Stimulated activated memory B cell treated with anti-CD40 and anti-IgM and Interleukin-4, amounts not matched to agents 10 μg/mL and 1 μg/mL and 100 μg/mL, for 72 hours (primary cell): ENCODE measurements at regions not wholly inside any gene's neighbourhood (a gene's known extent, or its start where the extent isn't known, plus 50 kb on each side); places are given as distances from the start of the nearest gene placed in this dataset.

Source experiments
- ATAC-seq: fragments of 150-1000 bp; cut with Tn5 transposase; 2 replicates; pipeline ENCODE4 v1.10.0; 2021
- H3K27ac Mint-ChIP-seq: one replicate; pipeline ENCODE4 v1.8.0; 2022; ENCODE audit warnings: mild to moderate bottlenecking, mixed read lengths
- H3K27me3 Mint-ChIP-seq: one replicate; pipeline ENCODE4 v1.8.0; 2022; ENCODE audit warnings: mixed read lengths
- H3K36me3 Mint-ChIP-seq: one replicate; pipeline ENCODE4 v1.8.0; 2022; ENCODE audit warnings: mixed read lengths
- H3K4me1 Mint-ChIP-seq: one replicate; pipeline ENCODE4 v1.8.0; 2022; ENCODE audit warnings: mixed read lengths
- H3K4me3 Mint-ChIP-seq: one replicate; pipeline ENCODE4 v1.8.0; 2022; ENCODE audit warnings: mild to moderate bottlenecking, moderate library complexity, mixed read lengths
- H3K9me3 Mint-ChIP-seq: one replicate; pipeline ENCODE4 v1.8.0; 2022; ENCODE audit warnings: mixed read lengths

DNA sequence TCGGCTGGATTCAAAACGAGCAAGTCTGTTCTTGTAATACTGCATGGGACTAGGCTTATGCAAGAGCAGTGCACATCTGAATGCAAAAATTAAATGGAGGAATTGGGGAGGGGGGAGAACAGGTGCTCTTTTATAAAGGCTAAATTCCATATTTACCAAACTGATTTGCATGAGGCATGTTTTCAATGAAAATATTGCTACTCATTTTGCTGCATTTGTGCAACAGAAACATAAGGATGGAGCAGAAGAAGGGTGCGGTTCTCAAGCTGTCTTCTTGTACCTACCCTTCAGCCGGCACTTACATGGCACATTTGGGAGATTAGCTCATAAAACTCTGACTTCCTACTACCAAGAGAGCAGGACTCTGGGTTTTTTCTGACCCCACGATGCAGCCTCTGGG lies 256.4 kb downstream of the CDCA7 start:
- H3K4me1 Mint-ChIP-seq = no peaks in the 10 kb centered on the region
- no peak for ATAC-seq
- H3K36me3 Mint-ChIP-seq = no peaks in the 10 kb centered on the region
- no peaks in the 10 kb centered on the region for H3K9me3 Mint-ChIP-seq
- peaks cover 45% of the 10 kb centered on the region for H3K27me3 Mint-ChIP-seq
- H3K4me3 Mint-ChIP-seq = no peak overlapping the region
- H3K27ac Mint-ChIP-seq = no peak overlapping the region

GRCh38 chr2:173612354-173612753 lies 257.7 kb downstream of the CDCA7 start:
- Mint-ChIP-seq H3K36me3 (no peaks in the 10 kb centered on the region), H3K27ac (no peak overlapping the region), H3K4me3 (no peak overlapping the region), H3K9me3 (no peaks in the 10 kb centered on the region), H3K27me3 (peaks cover 36% of the 10 kb centered on the region), H3K4me1 (no peaks in the 10 kb centered on the region)
- no peak for ATAC-seq

DNA sequence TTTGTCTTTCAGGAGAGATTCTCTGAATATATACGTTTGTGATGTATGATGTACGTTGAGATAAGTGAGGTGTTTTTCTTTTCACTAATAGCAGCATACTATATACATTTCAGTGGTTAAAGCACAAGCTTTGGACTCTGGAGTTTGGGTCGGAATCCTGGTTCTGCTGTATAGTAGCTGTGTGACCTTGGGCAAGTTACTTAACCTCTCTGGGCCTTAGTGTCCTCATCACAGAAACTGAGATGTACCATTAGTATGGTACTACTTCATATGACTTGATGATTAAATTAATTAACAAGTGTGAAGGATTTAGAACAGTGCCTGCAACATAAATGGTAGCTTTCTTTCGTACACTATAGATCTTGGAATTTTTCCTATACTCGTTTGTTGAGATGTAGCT lies 258.7 kb downstream of the CDCA7 start:
- H3K27me3 Mint-ChIP-seq = peaks cover 34% of the 10 kb centered on the region
- no peak overlapping the region for H3K27ac Mint-ChIP-seq
- peaks cover 3% of the 10 kb centered on the region for H3K9me3 Mint-ChIP-seq
- H3K4me3 Mint-ChIP-seq = no peak overlapping the region
- H3K36me3 Mint-ChIP-seq = no peaks in the 10 kb centered on the region
- ATAC-seq = no peak
- no peaks in the 10 kb centered on the region for H3K4me1 Mint-ChIP-seq

DNA sequence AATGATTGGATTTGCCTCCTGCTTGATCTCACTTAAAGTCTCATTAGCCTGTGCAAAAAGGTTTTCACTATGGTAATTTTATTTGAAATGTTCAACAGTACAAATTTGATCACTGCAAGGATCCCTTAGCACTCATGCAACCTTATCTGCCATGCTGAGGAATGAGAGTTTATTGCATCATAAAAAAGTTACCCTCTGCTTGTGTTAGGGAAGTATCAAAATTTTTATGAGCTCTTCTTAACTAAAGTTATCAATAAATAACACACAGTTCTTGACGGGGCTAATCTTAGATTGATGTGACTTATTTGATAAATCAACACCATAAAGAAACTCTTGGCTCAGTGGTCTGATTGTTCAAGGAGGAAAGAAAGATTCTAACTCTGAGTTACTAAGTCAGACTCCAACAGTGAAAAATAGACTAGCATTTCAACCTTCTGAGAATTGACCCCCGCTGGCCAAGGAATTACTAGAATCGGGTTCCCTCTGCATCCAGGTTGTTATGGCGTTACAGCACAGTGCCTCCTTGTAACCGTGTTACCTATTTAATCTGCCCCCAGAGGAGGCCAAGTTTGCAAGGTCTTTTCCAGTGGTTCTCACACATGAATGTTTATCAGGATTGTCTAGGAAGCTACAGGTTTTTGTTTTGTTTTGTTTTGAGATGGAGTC lies 259.7 kb downstream of the CDCA7 start:
- Mint-ChIP-seq H3K4me3 (no peak overlapping the region), H3K4me1 (no peaks in the 10 kb centered on the region), H3K9me3 (peaks cover 3% of the 10 kb centered on the region), H3K27me3 (peaks cover 31% of the 10 kb centered on the region), H3K27ac (no peak overlapping the region), H3K36me3 (no peaks in the 10 kb centered on the region)
- ATAC-seq = no peak

GRCh38 chr2:173623438-173624319 lies 269.0 kb downstream of the CDCA7 start:
- Mint-ChIP-seq H3K9me3 (peaks cover 2% of the 10 kb centered on the region), H3K27me3 (peaks cover 40% of the 10 kb centered on the region), H3K4me3 (no peak overlapping the region), H3K4me1 (no peaks in the 10 kb centered on the region), H3K27ac (no peak overlapping the region), H3K36me3 (no peaks in the 10 kb centered on the region)
- no peak for ATAC-seq

- Mint-ChIP-seq H3K27ac (no peak overlapping the region), H3K27me3 (peaks cover 26% of the 10 kb centered on the region), H3K36me3 (no peaks in the 10 kb centered on the region), H3K4me1 (no peaks in the 10 kb centered on the region), H3K4me3 (no peak overlapping the region), H3K9me3 (peaks cover 2% of the 10 kb centered on the region)
- no peak for ATAC-seq
These were observed 270.6 kb downstream of the CDCA7 start for GRCh38 chr2:173625315-173625714.

- Mint-ChIP-seq H3K4me3 (no peak overlapping the region), H3K27ac (no peak overlapping the region), H3K4me1 (no peaks in the 10 kb centered on the region), H3K36me3 (no peaks in the 10 kb centered on the region), H3K9me3 (peaks cover 1% of the 10 kb centered on the region), H3K27me3 (peaks cover 21% of the 10 kb centered on the region)
- no peak for ATAC-seq
These were observed 274.4 kb downstream of the CDCA7 start for GRCh38 chr2:173629076-173629475.

DNA sequence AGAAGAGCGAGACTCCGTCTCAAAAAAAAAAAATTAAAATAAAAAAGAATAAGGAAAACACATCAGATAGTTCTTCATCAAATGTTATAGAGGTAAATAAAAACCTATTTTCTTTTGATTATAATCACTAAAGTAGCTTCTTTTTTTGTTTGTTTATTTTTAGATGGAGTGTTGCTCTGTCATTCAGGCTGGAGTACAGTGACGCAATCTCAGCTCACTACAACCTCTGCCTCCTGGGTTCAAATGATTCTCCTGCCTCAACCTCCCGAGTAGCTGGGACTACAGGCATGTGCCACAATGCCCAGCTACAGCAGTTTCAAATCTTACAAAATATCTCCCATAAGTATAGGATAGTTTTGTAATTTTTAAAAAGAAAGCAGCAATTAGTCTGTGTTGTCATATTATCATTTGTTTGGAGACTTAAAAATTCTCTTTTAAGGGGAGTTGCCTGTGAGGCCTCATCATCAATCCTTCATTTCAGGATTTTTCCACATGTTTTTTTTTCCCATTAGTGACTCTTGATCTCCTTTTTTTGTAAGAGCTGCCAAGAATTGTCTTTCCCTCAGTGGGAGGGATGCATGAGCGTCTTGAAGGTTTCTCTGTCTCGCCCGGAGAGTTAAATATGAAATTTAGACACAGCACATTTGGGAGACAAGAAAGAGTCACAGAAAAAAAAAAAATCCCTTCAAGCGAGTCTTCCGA lies 275.9 kb downstream of the CDCA7 start:
- Mint-ChIP-seq H3K36me3 (no peaks in the 10 kb centered on the region), H3K27me3 (peaks cover 26% of the 10 kb centered on the region), H3K4me3 (no peak overlapping the region), H3K9me3 (peaks cover 3% of the 10 kb centered on the region), H3K4me1 (no peaks in the 10 kb centered on the region), H3K27ac (no peak overlapping the region)
- no peak for ATAC-seq

DNA sequence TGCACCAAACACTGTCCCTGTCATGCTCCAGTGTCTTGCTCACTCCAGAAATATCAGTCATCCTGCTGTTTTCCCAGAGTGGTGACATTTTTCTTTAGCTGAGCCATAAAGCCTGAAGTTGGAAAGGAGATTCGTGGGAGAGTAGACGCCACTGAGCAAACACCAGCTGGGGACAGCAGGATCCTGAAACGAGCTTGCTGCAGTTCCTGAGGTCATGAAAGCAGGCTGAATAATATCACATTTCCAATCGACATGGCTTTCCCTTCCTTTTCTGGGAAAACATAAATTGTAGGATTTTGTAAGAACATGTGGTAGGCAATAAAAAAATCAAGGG lies 276.4 kb downstream of the CDCA7 start:
- no peak overlapping the region for H3K27ac Mint-ChIP-seq
- H3K4me1 Mint-ChIP-seq = no peaks in the 10 kb centered on the region
- no peaks in the 10 kb centered on the region for H3K36me3 Mint-ChIP-seq
- H3K9me3 Mint-ChIP-seq = peaks cover 3% of the 10 kb centered on the region
- H3K27me3 Mint-ChIP-seq = peaks cover 30% of the 10 kb centered on the region
- no peak for ATAC-seq
- H3K4me3 Mint-ChIP-seq = no peak overlapping the region

GRCh38 chr2:173644146-173644545 lies 289.5 kb downstream of the CDCA7 start:
- no peak for ATAC-seq

GRCh38 chr2:173647681-173648311 lies 293.1 kb downstream of the CDCA7 start:
- Mint-ChIP-seq H3K27me3 (peaks cover 33% of the 10 kb centered on the region), H3K4me3 (no peak overlapping the region), H3K27ac (no peak overlapping the region), H3K4me1 (no peaks in the 10 kb centered on the region), H3K36me3 (no peaks in the 10 kb centered on the region), H3K9me3 (no peaks in the 10 kb centered on the region)
- no peak for ATAC-seq

More at GRCh38 chr2:173644146-173644545, 289.5 kb downstream of the CDCA7 start:
- H3K9me3 Mint-ChIP-seq = no peaks in the 10 kb centered on the region
- no peaks in the 10 kb centered on the region for H3K4me1 Mint-ChIP-seq
- no peaks in the 10 kb centered on the region for H3K36me3 Mint-ChIP-seq
- H3K27ac Mint-ChIP-seq = no peak overlapping the region
- peaks cover 24% of the 10 kb centered on the region for H3K27me3 Mint-ChIP-seq
- no peak overlapping the region for H3K4me3 Mint-ChIP-seq

DNA sequence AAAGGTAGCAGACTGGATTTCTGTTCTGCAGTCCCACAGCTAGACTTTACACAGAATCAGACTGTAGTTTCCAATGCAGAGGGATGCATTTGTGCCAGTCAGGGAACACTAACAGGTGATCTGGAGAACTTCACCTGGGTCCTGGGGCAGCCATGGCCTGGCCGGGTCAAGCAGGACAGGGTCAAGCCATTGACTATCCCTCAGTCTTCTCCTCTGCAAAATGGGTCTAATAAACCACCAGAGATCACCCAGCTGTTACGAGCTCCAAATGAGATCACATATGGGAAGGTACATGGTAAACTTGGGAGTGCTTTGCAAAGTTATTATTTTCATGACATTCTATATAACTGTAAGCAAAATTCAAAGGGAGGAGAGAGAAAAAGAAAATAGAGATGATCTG lies 294.1 kb downstream of the CDCA7 start:
- H3K4me1 Mint-ChIP-seq = no peaks in the 10 kb centered on the region
- H3K27ac Mint-ChIP-seq = no peak overlapping the region
- peaks cover 33% of the 10 kb centered on the region for H3K27me3 Mint-ChIP-seq
- H3K4me3 Mint-ChIP-seq = no peak overlapping the region
- ATAC-seq = no peak
- no peaks in the 10 kb centered on the region for H3K36me3 Mint-ChIP-seq
- H3K9me3 Mint-ChIP-seq = no peaks in the 10 kb centered on the region

- Mint-ChIP-seq H3K9me3 (no peaks in the 10 kb centered on the region), H3K27ac (no peak overlapping the region), H3K4me1 (no peaks in the 10 kb centered on the region), H3K27me3 (peaks cover 33% of the 10 kb centered on the region), H3K36me3 (no peaks in the 10 kb centered on the region), H3K4me3 (no peak overlapping the region)
- no peak for ATAC-seq
These were observed 295.0 kb downstream of the CDCA7 start for GRCh38 chr2:173649527-173650219.

DNA sequence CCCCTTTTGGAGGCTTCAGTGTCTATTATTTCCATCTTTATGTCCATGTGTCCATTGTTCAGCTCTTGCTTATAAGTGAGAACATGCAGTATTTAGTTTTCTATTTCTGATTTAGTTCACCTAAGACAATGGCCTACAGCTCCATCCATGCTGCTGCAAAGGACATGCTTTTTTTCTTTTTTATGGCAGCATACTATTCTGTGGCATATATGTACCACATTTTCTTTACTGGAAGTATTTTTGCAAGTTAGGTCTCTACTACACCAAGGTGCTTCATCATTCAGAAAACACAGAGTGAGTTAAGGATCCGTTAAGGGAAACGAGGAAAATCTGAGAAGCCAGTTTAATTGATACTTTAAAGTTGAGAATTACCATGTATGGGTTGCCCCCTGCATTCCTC lies 297.2 kb downstream of the CDCA7 start:
- no peaks in the 10 kb centered on the region for H3K9me3 Mint-ChIP-seq
- no peaks in the 10 kb centered on the region for H3K36me3 Mint-ChIP-seq
- H3K4me1 Mint-ChIP-seq = no peaks in the 10 kb centered on the region
- no peak for ATAC-seq
- H3K27ac Mint-ChIP-seq = no peak overlapping the region
- no peak overlapping the region for H3K4me3 Mint-ChIP-seq
- H3K27me3 Mint-ChIP-seq = peaks cover 29% of the 10 kb centered on the region

- no peak for ATAC-seq
- Mint-ChIP-seq H3K9me3 (no peaks in the 10 kb centered on the region), H3K4me1 (no peaks in the 10 kb centered on the region), H3K27me3 (peaks cover 29% of the 10 kb centered on the region), H3K4me3 (no peak overlapping the region), H3K36me3 (no peaks in the 10 kb centered on the region), H3K27ac (no peak overlapping the region)
These were observed 297.6 kb downstream of the CDCA7 start for GRCh38 chr2:173652311-173652710.
